NCI-H748 treated with DMSO at 0.1 percent for 48 hours (cell line): ENCODE measurements at regions not wholly inside any gene's neighbourhood (a gene's known extent, or its start where the extent isn't known, plus 50 kb on each side); places are given as distances from the start of the nearest gene placed in this dataset.
"Not testable (repeated sequence)": the region's sequence is repeated elsewhere in the genome, so short reads cannot be mapped to it uniquely, and the experiment has no call there.

Experiments
- DNase-seq: peaks from one replicate; lab custom pipeline; 2025; lab: John Stamatoyannopoulos, UW

GRCh38 chr18:78457731-78458130, 521.9 kb upstream of the SALL3 start:
- DNase-seq = no peak

- DNase-seq = no peak
These were observed 521.3 kb upstream of the SALL3 start for GRCh38 chr18:78458356-78458755.

GRCh38 chr18:78459668-78460067, 520.0 kb upstream of the SALL3 start:
- no peak for DNase-seq

GRCh38 chr18:78460558-78460957, 519.1 kb upstream of the SALL3 start:
- DNase-seq = no peak

GRCh38 chr18:78473563-78473962, 506.1 kb upstream of the SALL3 start:
- DNase-seq = no peak

- DNase-seq = no peak
These were observed 501.8 kb upstream of the SALL3 start for GRCh38 chr18:78477840-78478239.

- no peak for DNase-seq
These were observed 500.2 kb upstream of the SALL3 start for GRCh38 chr18:78479443-78479842.

GRCh38 chr18:78480262-78481054, 499.2 kb upstream of the SALL3 start:
- no peak for DNase-seq

- no peak for DNase-seq
These were observed 497.2 kb upstream of the SALL3 start for GRCh38 chr18:78482378-78482777.

- no peak for DNase-seq
These were observed 492.0 kb upstream of the SALL3 start for GRCh38 chr18:78487649-78488048.

GRCh38 chr18:78492064-78492812, 487.4 kb upstream of the SALL3 start:
- no peak for DNase-seq

- DNase-seq = no peak
These were observed 486.7 kb upstream of the SALL3 start for GRCh38 chr18:78492813-78493371.

GRCh38 chr18:78493490-78493889, 486.1 kb upstream of the SALL3 start:
- DNase-seq = not testable (repeated sequence)

- DNase-seq = no peak
These were observed 485.2 kb upstream of the SALL3 start for GRCh38 chr18:78494204-78495085.

GRCh38 chr18:78495550-78495949, 484.1 kb upstream of the SALL3 start:
- no peak for DNase-seq

- DNase-seq = no peak
These were observed 483.5 kb upstream of the SALL3 start for GRCh38 chr18:78496079-78496478.

- DNase-seq = no peak
These were observed 482.0 kb upstream of the SALL3 start for GRCh38 chr18:78497641-78498040.

GRCh38 chr18:78499586-78499985, 480.0 kb upstream of the SALL3 start:
- no peak for DNase-seq

- no peak for DNase-seq
These were observed 478.4 kb upstream of the SALL3 start for GRCh38 chr18:78501251-78501650.

- DNase-seq = no peak
These were observed 476.5 kb upstream of the SALL3 start for GRCh38 chr18:78503129-78503528.

GRCh38 chr18:78505851-78506461, 473.7 kb upstream of the SALL3 start:
- no peak for DNase-seq

- DNase-seq = no peak
These were observed 472.4 kb upstream of the SALL3 start for GRCh38 chr18:78507217-78507616.
